ENCODE measurements at regions not wholly inside any gene's neighbourhood (a gene's known extent, or its start where the extent isn't known, plus 50 kb on each side); places are given as distances from the start of the nearest gene placed in this dataset.
"Not testable (repeated sequence)": the region's sequence is repeated elsewhere in the genome, so short reads cannot be mapped to it uniquely, and the experiment has no call there.

- Histone ChIP-seq H3K9ac (ENCODE audit: low read depth, low read length) (no peak overlapping the region), H3K27ac (ENCODE audit: low read length) (no peak overlapping the region), H3K36me3 (ENCODE audit: insufficient read depth, low read depth, low read length) (no peaks in the 10 kb centered on the region), H3K9me3 (ENCODE audit: insufficient read depth, low read depth, low read length) (no peaks in the 10 kb centered on the region), H3K4me1 (ENCODE audit: insufficient read depth, low read length) (no peaks in the 10 kb centered on the region), H3K27me3 (ENCODE audit: insufficient read depth, low read length) (no peaks in the 10 kb centered on the region), H3K4me3 (ENCODE audit: low read length) (no peak overlapping the region)
These were observed 899.5 kb upstream of the FAM98A start for GRCh38 chr2:34498561-34498960.

GRCh38 chr2:34494192-34494591 is 895.1 kb upstream of the FAM98A start:
- not testable (repeated sequence) for H3K9ac ChIP-seq (ENCODE audit: low read depth, low read length); H3K27ac ChIP-seq (ENCODE audit: low read length); H3K27me3 ChIP-seq (ENCODE audit: insufficient read depth, low read length)

GRCh38 chr2:34492561-34493455 is 893.7 kb upstream of the FAM98A start:
- no peaks in the 10 kb centered on the region for H3K27me3 ChIP-seq (ENCODE audit: insufficient read depth, low read length)
- H3K4me1 ChIP-seq (ENCODE audit: insufficient read depth, low read length), result no peaks in the 10 kb centered on the region
- no peak overlapping the region for H3K27ac ChIP-seq (ENCODE audit: low read length)
- H3K4me3 ChIP-seq (ENCODE audit: low read length), result no peak overlapping the region
- H3K9me3 ChIP-seq (ENCODE audit: insufficient read depth, low read depth, low read length), result no peaks in the 10 kb centered on the region
- H3K9ac ChIP-seq (ENCODE audit: low read depth, low read length), result no peak overlapping the region
- no peaks in the 10 kb centered on the region for H3K36me3 ChIP-seq (ENCODE audit: insufficient read depth, low read depth, low read length)

More at GRCh38 chr2:34494192-34494591, 895.1 kb upstream of the FAM98A start:
- H3K4me3 ChIP-seq (ENCODE audit: low read length); H3K36me3 ChIP-seq (ENCODE audit: insufficient read depth, low read depth, low read length); H3K4me1 ChIP-seq (ENCODE audit: insufficient read depth, low read length); H3K9me3 ChIP-seq (ENCODE audit: insufficient read depth, low read depth, low read length): not testable (repeated sequence)

GRCh38 chr2:34486965-34487364 is 887.9 kb upstream of the FAM98A start:
- H3K4me1 ChIP-seq (ENCODE audit: insufficient read depth, low read length), result no peaks in the 10 kb centered on the region
- no peaks in the 10 kb centered on the region for H3K9me3 ChIP-seq (ENCODE audit: insufficient read depth, low read depth, low read length)
- no peaks in the 10 kb centered on the region for H3K36me3 ChIP-seq (ENCODE audit: insufficient read depth, low read depth, low read length)
- no peak overlapping the region for H3K27ac ChIP-seq (ENCODE audit: low read length)
- no peaks in the 10 kb centered on the region for H3K27me3 ChIP-seq (ENCODE audit: insufficient read depth, low read length)
- no peak overlapping the region for H3K9ac ChIP-seq (ENCODE audit: low read depth, low read length)
- no peak overlapping the region for H3K4me3 ChIP-seq (ENCODE audit: low read length)

- H3K9me3 ChIP-seq (ENCODE audit: insufficient read depth, low read depth, low read length), result no peaks in the 10 kb centered on the region
- H3K36me3 ChIP-seq (ENCODE audit: insufficient read depth, low read depth, low read length), result no peaks in the 10 kb centered on the region
- H3K27ac ChIP-seq (ENCODE audit: low read length), result no peak overlapping the region
- no peak overlapping the region for H3K9ac ChIP-seq (ENCODE audit: low read depth, low read length)
- H3K4me3 ChIP-seq (ENCODE audit: low read length), result no peak overlapping the region
- no peaks in the 10 kb centered on the region for H3K4me1 ChIP-seq (ENCODE audit: insufficient read depth, low read length)
- no peaks in the 10 kb centered on the region for H3K27me3 ChIP-seq (ENCODE audit: insufficient read depth, low read length)
These were observed 882.4 kb upstream of the FAM98A start for GRCh38 chr2:34481542-34481941.

GRCh38 chr2:34480366-34480765 is 881.3 kb upstream of the FAM98A start:
- Histone ChIP-seq H3K9ac (ENCODE audit: low read depth, low read length) (no peak overlapping the region), H3K4me1 (ENCODE audit: insufficient read depth, low read length) (no peaks in the 10 kb centered on the region), H3K36me3 (ENCODE audit: insufficient read depth, low read depth, low read length) (no peaks in the 10 kb centered on the region), H3K27me3 (ENCODE audit: insufficient read depth, low read length) (no peaks in the 10 kb centered on the region), H3K4me3 (ENCODE audit: low read length) (no peak overlapping the region), H3K9me3 (ENCODE audit: insufficient read depth, low read depth, low read length) (no peaks in the 10 kb centered on the region), H3K27ac (ENCODE audit: low read length) (no peak overlapping the region)

GRCh38 chr2:34475156-34475555 is 876.1 kb upstream of the FAM98A start:
- Histone ChIP-seq H3K4me3 (ENCODE audit: low read length) (no peak overlapping the region), H3K27ac (ENCODE audit: low read length) (no peak overlapping the region), H3K9ac (ENCODE audit: low read depth, low read length) (no peak overlapping the region), H3K9me3 (ENCODE audit: insufficient read depth, low read depth, low read length) (no peaks in the 10 kb centered on the region), H3K4me1 (ENCODE audit: insufficient read depth, low read length) (no peaks in the 10 kb centered on the region), H3K27me3 (ENCODE audit: insufficient read depth, low read length) (no peaks in the 10 kb centered on the region), H3K36me3 (ENCODE audit: insufficient read depth, low read depth, low read length) (no peaks in the 10 kb centered on the region)

GRCh38 chr2:34474646-34475045 is 875.5 kb upstream of the FAM98A start:
- no peaks in the 10 kb centered on the region for H3K27me3 ChIP-seq (ENCODE audit: insufficient read depth, low read length)
- no peaks in the 10 kb centered on the region for H3K9me3 ChIP-seq (ENCODE audit: insufficient read depth, low read depth, low read length)
- no peaks in the 10 kb centered on the region for H3K4me1 ChIP-seq (ENCODE audit: insufficient read depth, low read length)
- H3K27ac ChIP-seq (ENCODE audit: low read length), result no peak overlapping the region
- H3K36me3 ChIP-seq (ENCODE audit: insufficient read depth, low read depth, low read length), result no peaks in the 10 kb centered on the region
- no peak overlapping the region for H3K9ac ChIP-seq (ENCODE audit: low read depth, low read length)
- no peak overlapping the region for H3K4me3 ChIP-seq (ENCODE audit: low read length)

- H3K9me3 ChIP-seq (ENCODE audit: insufficient read depth, low read depth, low read length), result peaks cover 24% of the 10 kb centered on the region
- H3K9ac ChIP-seq (ENCODE audit: low read depth, low read length), result peak overlapping the region; percentile 52; the same call in 1 of the 2 replicates
- no peaks in the 10 kb centered on the region for H3K36me3 ChIP-seq (ENCODE audit: insufficient read depth, low read depth, low read length)
- no peaks in the 10 kb centered on the region for H3K27me3 ChIP-seq (ENCODE audit: insufficient read depth, low read length)
- peak overlapping the region; percentile 42 for H3K27ac ChIP-seq (ENCODE audit: low read length)
- peak overlapping the region; percentile 27; the same call in 1 of the 2 replicates for H3K4me3 ChIP-seq (ENCODE audit: low read length)
- H3K4me1 ChIP-seq (ENCODE audit: insufficient read depth, low read length), result peaks cover 29% of the 10 kb centered on the region
These were observed 848.0 kb upstream of the FAM98A start for GRCh38 chr2:34447097-34447496.

GRCh38 chr2:34423301-34423700 is 824.2 kb upstream of the FAM98A start:
- H3K27me3 ChIP-seq (ENCODE audit: insufficient read depth, low read length), result no peaks in the 10 kb centered on the region
- H3K27ac ChIP-seq (ENCODE audit: low read length), result no peak overlapping the region
- peaks cover 59% of the 10 kb centered on the region for H3K9me3 ChIP-seq (ENCODE audit: insufficient read depth, low read depth, low read length)
- no peak overlapping the region for H3K4me3 ChIP-seq (ENCODE audit: low read length)
- no peaks in the 10 kb centered on the region; the same call in 1 of the 2 replicates for H3K36me3 ChIP-seq (ENCODE audit: insufficient read depth, low read depth, low read length)
- H3K4me1 ChIP-seq (ENCODE audit: insufficient read depth, low read length), result no peaks in the 10 kb centered on the region
- H3K9ac ChIP-seq (ENCODE audit: low read depth, low read length), result no peak overlapping the region

GRCh38 chr2:34419856-34420255 is 820.8 kb upstream of the FAM98A start:
- Histone ChIP-seq H3K27me3 (ENCODE audit: insufficient read depth, low read length) (no peaks in the 10 kb centered on the region), H3K4me1 (ENCODE audit: insufficient read depth, low read length) (no peaks in the 10 kb centered on the region), H3K9me3 (ENCODE audit: insufficient read depth, low read depth, low read length) (peaks cover 48% of the 10 kb centered on the region), H3K4me3 (ENCODE audit: low read length) (no peak overlapping the region), H3K36me3 (ENCODE audit: insufficient read depth, low read depth, low read length) (no peaks in the 10 kb centered on the region; the same call in 1 of the 2 replicates), H3K27ac (ENCODE audit: low read length) (no peak overlapping the region), H3K9ac (ENCODE audit: low read depth, low read length) (no peak overlapping the region)

GRCh38 chr2:34416856-34417255 is 817.8 kb upstream of the FAM98A start:
- Histone ChIP-seq H3K9ac (ENCODE audit: low read depth, low read length) (no peak overlapping the region), H3K27ac (ENCODE audit: low read length) (no peak overlapping the region), H3K4me1 (ENCODE audit: insufficient read depth, low read length) (no peaks in the 10 kb centered on the region), H3K36me3 (ENCODE audit: insufficient read depth, low read depth, low read length) (no peaks in the 10 kb centered on the region), H3K4me3 (ENCODE audit: low read length) (no peak overlapping the region), H3K9me3 (ENCODE audit: insufficient read depth, low read depth, low read length) (peaks cover 18% of the 10 kb centered on the region), H3K27me3 (ENCODE audit: insufficient read depth, low read length) (no peaks in the 10 kb centered on the region)

Data from iPS-20b (cell line).